ENCODE measurements at regions not wholly inside any gene's neighbourhood (a gene's known extent, or its start where the extent isn't known, plus 50 kb on each side); places are given as distances from the start of the nearest gene placed in this dataset.

DNA sequence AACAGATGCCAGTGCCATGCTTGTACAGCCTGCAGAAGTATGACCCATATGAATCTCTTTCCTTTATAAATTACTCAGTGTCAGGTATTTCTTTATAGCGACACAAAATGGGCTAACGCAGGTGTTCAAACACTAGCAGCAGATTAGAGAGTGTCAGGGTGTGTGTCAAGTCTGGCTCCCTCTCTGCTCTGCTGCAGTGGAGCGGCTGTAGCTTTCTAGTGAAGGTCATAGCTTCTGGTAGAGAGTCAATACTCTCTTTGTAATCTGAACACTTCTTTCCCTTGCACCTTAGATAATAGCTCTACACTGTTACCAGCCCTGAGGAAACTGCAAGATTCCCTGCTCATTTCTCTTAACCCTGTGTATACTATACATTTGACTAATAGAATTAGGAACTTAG, 483.2 kb upstream of the TGFBR2 start:
- Histone ChIP-seq H3K4me1 (replicated peaks in 1 of 4; ENCODE audit: control insufficient read depth in 3 of 4, insufficient read depth in 4 of 4, low read length in 3 of 4) (no peaks in the 10 kb centered on the region; a peak in 2 of 7 replicates), H2BK12ac (ENCODE audit: low read depth, low read length) (no peak overlapping the region), H2BK20ac (ENCODE audit: low read length) (no peak overlapping the region), H2BK120ac (replicated peaks; ENCODE audit: low read depth, low read length) (no peak overlapping the region), H3K56ac (replicated peaks; ENCODE audit: insufficient read length, low read depth, low read length) (no peak overlapping the region), H3K79me1 (ENCODE audit: low read depth, low read length) (no peaks in the 10 kb centered on the region), H3K9ac (replicated peaks in 1 of 4; ENCODE audit: extremely low read depth in 1 of 4, low read depth in 3 of 4, low read length in 3 of 4) (no peak overlapping the region), H3K18ac (ENCODE audit: extremely low read depth, low read length) (no peak overlapping the region), H3K27me3 (replicated peaks in 1 of 4; ENCODE audit: control insufficient read depth in 3 of 4, extremely low read depth in 1 of 4, insufficient read depth in 3 of 4, low read length in 3 of 4) (no peaks in the 10 kb centered on the region), H3K4me3 (ENCODE audit: extremely low read depth in 1 of 4, insufficient read depth in 2 of 4, low read depth in 3 of 4, low read length in 4 of 4) (no peak overlapping the region), H3K79me2 (ENCODE audit: control insufficient read depth in 1 of 2, insufficient read depth in 2 of 2, low read length in 2 of 2) (no peaks in the 10 kb centered on the region), H2AFZ (ENCODE audit: low read length) (no peak overlapping the region), H2AK5ac (ENCODE audit: low read depth, low read length) (no peak overlapping the region), H3K27ac (ENCODE audit: low read depth, low read length) (no peak overlapping the region), H4K20me1 (replicated peaks in 1 of 2; ENCODE audit: control insufficient read depth in 1 of 2, insufficient read depth in 2 of 2, low read length in 2 of 2) (no peaks in the 10 kb centered on the region), H2BK5ac (ENCODE audit: low read depth, low read length) (no peak overlapping the region), H3K23me2 (ENCODE audit: low read depth, low read length) (peaks cover 1% of the 10 kb centered on the region; the same call in 1 of the 2 replicates), H4K8ac (ENCODE audit: extremely low read depth, insufficient read depth, low read length) (no peak overlapping the region), H3K9me3 (ENCODE audit: insufficient read depth in 2 of 2, low read depth in 1 of 2, low read length in 1 of 2) (peaks cover 0 to 5% of the 10 kb centered on the region in 2 experiments; a peak in 1 of 4 replicates), H3K4me2 (ENCODE audit: insufficient read depth in 1 of 2, low read depth in 2 of 2, low read length in 2 of 2) (no peak overlapping the region), H3K23ac (ENCODE audit: insufficient read length) (no peak overlapping the region), H2BK15ac (ENCODE audit: low read length) (no peak overlapping the region), H4K5ac (ENCODE audit: insufficient read length, low read depth, low read length) (no peak overlapping the region), H3K14ac (ENCODE audit: insufficient read length) (no peak overlapping the region), H4K91ac (replicated peaks; ENCODE audit: insufficient read length, low read length) (no peak overlapping the region), H3K36me3 (ENCODE audit: control insufficient read depth in 2 of 4, insufficient read depth in 4 of 4, low read length in 3 of 4) (no peaks in the 10 kb centered on the region), H3K4ac (replicated peaks; ENCODE audit: insufficient read length, low read depth, low read length) (no peak overlapping the region)
- ChIA-PET CTCF (ENCODE audit: partially characterized antibody) (no interaction called here), POLR2A (ENCODE audit: partially characterized antibody) (no interaction called here)
- DNase-seq (ENCODE audit: low read depth in 1 of 2, low spot score in 2 of 2) (no peak), FAIRE-seq (no peak)
- 86% methylated on average over 3 of the region's 3 CpGs; no CpG with 5 or more reads in 1 of the 2 experiments for WGBS, 2 experiments (ENCODE audit: extremely low coverage in 1 of 2, insufficient coverage in 1 of 2, insufficient read length in 1 of 2, insufficient replicate concordance in 2 of 2, low coverage in 1 of 2, low lambda C conversion rate in 2 of 2, missing lambda C conversion rate in 1 of 2)
- TF ChIP-seq GABPA (IDR thresholded peaks at IDR 0.05; ENCODE audit: borderline replicate concordance, insufficient read depth, low read length) = no peak
- no peak for TF ChIP-seq KDM1A (IDR thresholded peaks at IDR 0.05; ENCODE audit: borderline replicate concordance, low read length)
- TF ChIP-seq BACH1 (IDR thresholded peaks at IDR 0.05; ENCODE audit: low read length) = no peak
- TF ChIP-seq, protein P1, sequence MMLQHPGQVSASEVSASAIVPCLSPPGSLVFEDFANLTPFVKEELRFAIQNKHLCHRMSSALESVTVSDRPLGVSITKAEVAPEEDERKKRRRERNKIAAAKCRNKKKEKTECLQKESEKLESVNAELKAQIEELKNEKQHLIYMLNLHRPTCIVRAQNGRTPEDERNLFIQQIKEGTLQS (IDR thresholded peaks at IDR 0.05; ENCODE audit: insufficient read depth, low read depth, low read length) = no peak
- TF ChIP-seq MAFK (IDR thresholded peaks at IDR 0.05; ENCODE audit: low read depth, low read length) = no peak
- TF ChIP-seq CHD2 (IDR thresholded peaks at IDR 0.05; ENCODE audit: low read length) = no peak
- no peak for TF ChIP-seq POLR2AphosphoS5 (IDR thresholded peaks at IDR 0.05; ENCODE audit: low read depth, low read length)
- TF ChIP-seq SIN3A (conservative IDR thresholded peaks at IDR 0.05 in 1 of 2, IDR thresholded peaks at IDR 0.05 in 1 of 2; ENCODE audit: low read depth in 1 of 2, low read length in 2 of 2) = no peak
- TF ChIP-seq CHD1 (IDR thresholded peaks at IDR 0.05; ENCODE audit: low read depth, low read length) = no peak
- TF ChIP-seq BCL11A (IDR thresholded peaks at IDR 0.05; ENCODE audit: low read depth in 2 of 2, low read length in 2 of 2) = no peak
- no peak for TF ChIP-seq KDM5A (IDR thresholded peaks at IDR 0.05; ENCODE audit: low read length)
- no peak for TF ChIP-seq SIRT6 (IDR thresholded peaks at IDR 0.05; ENCODE audit: low read length)
- TF ChIP-seq EGR1 (IDR thresholded peaks at IDR 0.05; ENCODE audit: borderline replicate concordance, low read depth, low read length) = no peak
- TF ChIP-seq NANOG (IDR thresholded peaks at IDR 0.05; ENCODE audit: insufficient read depth, low read depth, low read length, poor library complexity, severe bottlenecking) = no peak
